ENCODE measurements at regions not wholly inside any gene's neighbourhood (a gene's known extent, or its start where the extent isn't known, plus 50 kb on each side); places are given as distances from the start of the nearest gene placed in this dataset.
"Not testable (repeated sequence)": the region's sequence is repeated elsewhere in the genome, so short reads cannot be mapped to it uniquely, and the experiment has no call there.

GRCh38 chr18:9048236-9048635, 54.3 kb upstream of the NDUFV2 start:
- Histone ChIP-seq H3K27me3 (replicated peaks; ENCODE audit: control insufficient read depth, insufficient read depth, low read length, poor library complexity, severe bottlenecking) (no peaks in the 10 kb centered on the region), H3K27ac (ENCODE audit: insufficient read depth, low read length, poor library complexity, severe bottlenecking) (no peak overlapping the region), H3K4me1 (ENCODE audit: control insufficient read depth, insufficient read depth, low read length, poor library complexity, severe bottlenecking) (no peaks in the 10 kb centered on the region), H3K9me3 (ENCODE audit: control insufficient read depth, low read length) (no peaks in the 10 kb centered on the region), H3K36me3 (ENCODE audit: control insufficient read depth, insufficient read depth, low read length) (no peaks in the 10 kb centered on the region), H3K4me3 (ENCODE audit: insufficient read depth, low read depth, low read length, poor library complexity, severe bottlenecking) (no peak overlapping the region)
- no peak for DNase-seq

GRCh38 chr18:9048808-9049494, 53.5 kb upstream of the NDUFV2 start:
- H3K4me3 ChIP-seq (ENCODE audit: insufficient read depth, low read depth, low read length, poor library complexity, severe bottlenecking) = no peak overlapping the region
- no peaks in the 10 kb centered on the region for H3K9me3 ChIP-seq (ENCODE audit: control insufficient read depth, low read length)
- no peaks in the 10 kb centered on the region for H3K27me3 ChIP-seq (replicated peaks; ENCODE audit: control insufficient read depth, insufficient read depth, low read length, poor library complexity, severe bottlenecking)
- H3K27ac ChIP-seq (ENCODE audit: insufficient read depth, low read length, poor library complexity, severe bottlenecking) = no peak overlapping the region
- no peak for DNase-seq
- no peaks in the 10 kb centered on the region for H3K4me1 ChIP-seq (ENCODE audit: control insufficient read depth, insufficient read depth, low read length, poor library complexity, severe bottlenecking)
- no peaks in the 10 kb centered on the region for H3K36me3 ChIP-seq (ENCODE audit: control insufficient read depth, insufficient read depth, low read length)

- Histone ChIP-seq H3K4me1 (ENCODE audit: control insufficient read depth, insufficient read depth, low read length, poor library complexity, severe bottlenecking) (no peaks in the 10 kb centered on the region), H3K9me3 (ENCODE audit: control insufficient read depth, low read length) (no peaks in the 10 kb centered on the region), H3K4me3 (ENCODE audit: insufficient read depth, low read depth, low read length, poor library complexity, severe bottlenecking) (no peak overlapping the region), H3K27ac (ENCODE audit: insufficient read depth, low read length, poor library complexity, severe bottlenecking) (no peak overlapping the region), H3K36me3 (ENCODE audit: control insufficient read depth, insufficient read depth, low read length) (no peaks in the 10 kb centered on the region), H3K27me3 (replicated peaks; ENCODE audit: control insufficient read depth, insufficient read depth, low read length, poor library complexity, severe bottlenecking) (no peaks in the 10 kb centered on the region)
- no peak for DNase-seq
Observed at GRCh38 chr18:9049495-9049809, 53.0 kb upstream of the NDUFV2 start.

GRCh38 chr18:9050628-9051284, 51.7 kb upstream of the NDUFV2 start:
- not testable (repeated sequence) for DNase-seq; H3K4me1 ChIP-seq (ENCODE audit: control insufficient read depth, insufficient read depth, low read length, poor library complexity, severe bottlenecking); H3K36me3 ChIP-seq (ENCODE audit: control insufficient read depth, insufficient read depth, low read length); H3K4me3 ChIP-seq (ENCODE audit: insufficient read depth, low read depth, low read length, poor library complexity, severe bottlenecking); H3K27ac ChIP-seq (ENCODE audit: insufficient read depth, low read length, poor library complexity, severe bottlenecking); H3K27me3 ChIP-seq (replicated peaks; ENCODE audit: control insufficient read depth, insufficient read depth, low read length, poor library complexity, severe bottlenecking); H3K9me3 ChIP-seq (ENCODE audit: control insufficient read depth, low read length)
